ENCODE measurements at regions not wholly inside any gene's neighbourhood (a gene's known extent, or its start where the extent isn't known, plus 50 kb on each side); places are given as distances from the start of the nearest gene placed in this dataset.
A peak's percentile ranks its signal among the peaks of the same experiment; 100 is the strongest.

- no peaks in the 10 kb centered on the region for H4K20me1 ChIP-seq
- no peak for TF ChIP-seq Cebpa-rat (IDR thresholded peaks at IDR 0.05)
- H3K27ac ChIP-seq: no peak overlapping the region
- no peaks in the 10 kb centered on the region for H3K27me3 ChIP-seq
- no peak overlapping the region for H3K4me3 ChIP-seq
- H3K9ac ChIP-seq: no peak overlapping the region
- no peak overlapping the region for H3K4me2 ChIP-seq
- no peaks in the 10 kb centered on the region for H3K36me3 ChIP-seq
- peaks cover 37% of the 10 kb centered on the region for H3K4me1 ChIP-seq
- no peaks in the 10 kb centered on the region for H3K9me3 ChIP-seq
Observed at GRCh38 chr2:42910645-42911405, 118.4 kb upstream of the HAAO start.

- Histone ChIP-seq H3K4me1 (peaks cover 46% of the 10 kb centered on the region), H3K36me3 (no peaks in the 10 kb centered on the region), H3K4me3 (no peak overlapping the region), H4K20me1 (no peaks in the 10 kb centered on the region), H3K27ac (no peak overlapping the region), H3K27me3 (no peaks in the 10 kb centered on the region), H3K4me2 (no peak overlapping the region), H3K9ac (no peak overlapping the region), H3K9me3 (no peaks in the 10 kb centered on the region)
- no peak for TF ChIP-seq Cebpa-rat (IDR thresholded peaks at IDR 0.05)
Observed at GRCh38 chr2:42909966-42910365, 117.6 kb upstream of the HAAO start.

GRCh38 chr2:42908518-42909200 is 116.3 kb upstream of the HAAO start:
- no peaks in the 10 kb centered on the region for H4K20me1 ChIP-seq
- H3K9me3 ChIP-seq: no peaks in the 10 kb centered on the region
- H3K9ac ChIP-seq: peak overlapping the region; percentile 56
- no peaks in the 10 kb centered on the region for H3K27me3 ChIP-seq
- no peak for TF ChIP-seq Cebpa-rat (IDR thresholded peaks at IDR 0.05)
- no peaks in the 10 kb centered on the region for H3K36me3 ChIP-seq
- peaks cover 59% of the 10 kb centered on the region for H3K4me1 ChIP-seq
- H3K27ac ChIP-seq: peak overlapping the region; percentile 71
- no peak overlapping the region for H3K4me3 ChIP-seq
- H3K4me2 ChIP-seq: peak overlapping the region; percentile 88

- Histone ChIP-seq H3K4me2 (peak overlapping the region; percentile 88), H3K9ac (no peak overlapping the region), H3K27me3 (no peaks in the 10 kb centered on the region), H3K4me1 (peaks cover 66% of the 10 kb centered on the region), H3K36me3 (no peaks in the 10 kb centered on the region), H4K20me1 (no peaks in the 10 kb centered on the region), H3K4me3 (no peak overlapping the region), H3K27ac (peak overlapping the region; percentile 71), H3K9me3 (no peaks in the 10 kb centered on the region)
- TF ChIP-seq Cebpa-rat (IDR thresholded peaks at IDR 0.05): no peak
Observed at GRCh38 chr2:42907835-42908234, 115.5 kb upstream of the HAAO start.

- H3K4me3 ChIP-seq: 0 out of 2 replicates have a peak overlapping the region, but pooled peaks have one; percentile 2
- H3K36me3 ChIP-seq: no peaks in the 10 kb centered on the region
- no peaks in the 10 kb centered on the region for H3K27me3 ChIP-seq
- no peaks in the 10 kb centered on the region for H3K9me3 ChIP-seq
- H3K27ac ChIP-seq: peak overlapping the region; percentile 68
- peaks cover 66% of the 10 kb centered on the region for H3K4me1 ChIP-seq
- H3K9ac ChIP-seq: peak overlapping the region; percentile 60
- TF ChIP-seq Cebpa-rat (IDR thresholded peaks at IDR 0.05): no peak
- peak overlapping the region; percentile 88 for H3K4me2 ChIP-seq
- no peaks in the 10 kb centered on the region for H4K20me1 ChIP-seq
Observed at GRCh38 chr2:42906557-42907411, 114.4 kb upstream of the HAAO start.

GRCh38 chr2:42906111-42906556 is 113.8 kb upstream of the HAAO start:
- Histone ChIP-seq H3K9me3 (no peaks in the 10 kb centered on the region), H3K36me3 (no peaks in the 10 kb centered on the region), H3K4me2 (peak overlapping the region; percentile 88), H3K27ac (peak overlapping the region; percentile 68), H4K20me1 (no peaks in the 10 kb centered on the region), H3K27me3 (no peaks in the 10 kb centered on the region), H3K9ac (peak overlapping the region; percentile 52; the same call in 1 of the 2 replicates), H3K4me3 (no peak overlapping the region), H3K4me1 (peaks cover 66% of the 10 kb centered on the region)
- no peak for TF ChIP-seq Cebpa-rat (IDR thresholded peaks at IDR 0.05)

GRCh38 chr2:42905341-42906110 is 113.1 kb upstream of the HAAO start:
- Histone ChIP-seq H3K9me3 (no peaks in the 10 kb centered on the region), H3K27me3 (no peaks in the 10 kb centered on the region), H4K20me1 (no peaks in the 10 kb centered on the region), H3K4me1 (peaks cover 69% of the 10 kb centered on the region), H3K4me3 (0 out of 2 replicates have a peak overlapping the region, but pooled peaks have one; percentile 4), H3K27ac (peak overlapping the region; percentile 68), H3K36me3 (no peaks in the 10 kb centered on the region), H3K9ac (peak overlapping the region; percentile 52; the same call in 1 of the 2 replicates), H3K4me2 (peak overlapping the region; percentile 88)
- TF ChIP-seq Cebpa-rat (IDR thresholded peaks at IDR 0.05): no peak; the same call in 1 of the 2 replicates

- no peaks in the 10 kb centered on the region for H4K20me1 ChIP-seq
- H3K9ac ChIP-seq: no peak overlapping the region
- H3K4me1 ChIP-seq: peaks cover 77% of the 10 kb centered on the region
- no peak overlapping the region for H3K4me3 ChIP-seq
- H3K36me3 ChIP-seq: no peaks in the 10 kb centered on the region
- no peaks in the 10 kb centered on the region for H3K9me3 ChIP-seq
- peak overlapping the region; percentile 67 for H3K4me2 ChIP-seq
- no peak for TF ChIP-seq Cebpa-rat (IDR thresholded peaks at IDR 0.05)
- no peaks in the 10 kb centered on the region for H3K27me3 ChIP-seq
- peak overlapping the region; percentile 54; the same call in 1 of the 2 replicates for H3K27ac ChIP-seq
Observed at GRCh38 chr2:42904576-42904876, 112.1 kb upstream of the HAAO start.

Measured in BLaER1 (cell line).